H1 (cell line): ENCODE measurements at regions not wholly inside any gene's neighbourhood (a gene's known extent, or its start where the extent isn't known, plus 50 kb on each side); places are given as distances from the start of the nearest gene placed in this dataset.

ENCODE experiments used
- ATF2 ChIP-seq: IDR thresholded peaks from 2 replicates; pipeline ENCODE4 v1.6.1; 2012; ENCODE audit warnings: low read length, inconsistent platforms
- CEBPB ChIP-seq: IDR thresholded peaks from 2 replicates; pipeline ENCODE4 v1.6.1; 2012; ENCODE audit warnings: low read depth, low read length
- CTCF ChIP-seq, 3 experiments: IDR thresholded peaks; 1 replicate in 2 of 3; 2 replicates in 1 of 3; pipeline versions ENCODE4 v1.5.1 to v1.6.1; 2011; ENCODE audit warnings: low read length in 3 of 3, mild to moderate bottlenecking in 3 of 3, inconsistent platforms in 2 of 3, low read depth in 1 of 3, moderate library complexity in 1 of 3; ENCODE audit not compliant: insufficient read depth in 1 of 3; ENCODE audit errors: control extremely low read depth in 1 of 3
- EP300 ChIP-seq, 2 experiments: IDR thresholded peaks; 1 replicate in 1 of 2; 2 replicates in 1 of 2; pipeline ENCODE4 v1.6.1; 2011 to 2012; ENCODE audit warnings: low read depth in 2 of 2, low read length in 2 of 2, mild to moderate bottlenecking in 2 of 2, borderline replicate concordance in 1 of 2, inconsistent platforms in 1 of 2, moderate library complexity in 1 of 2
- NRF1 ChIP-seq: IDR thresholded peaks from 2 replicates; pipeline ENCODE4 v1.6.1; 2011; ENCODE audit warnings: mild to moderate bottlenecking, low read depth, low read length, improper control_type of control experiment
- POLR2A ChIP-seq, 2 experiments: IDR thresholded peaks; 1 replicate in 1 of 2; 2 replicates in 1 of 2; pipeline ENCODE4 v1.6.1; 2011; ENCODE audit warnings: low read depth in 2 of 2, low read length in 2 of 2, mild to moderate bottlenecking in 2 of 2; ENCODE audit errors: control extremely low read depth in 1 of 2
- POLR2AphosphoS5 ChIP-seq: IDR thresholded peaks from 2 replicates; pipeline ENCODE4 v1.6.1; 2011; ENCODE audit warnings: low read depth, low read length
- YY1 ChIP-seq: IDR thresholded peaks from 2 replicates; pipeline ENCODE4 v1.6.1; 2011; ENCODE audit warnings: low read depth, mild to moderate bottlenecking, low read length

GRCh38 chr1:114229368-114229767 lies 75.7 kb upstream of the SYT6 start:
- TF ChIP-seq CEBPB (no peak), POLR2A (IDR thresholded peaks at IDR 0.05; ENCODE audit: control extremely low read depth in 1 of 2, low read depth in 2 of 2, low read length in 2 of 2) (no peak), CTCF (IDR thresholded peaks at IDR 0.05; ENCODE audit: control extremely low read depth in 1 of 3, insufficient read depth in 1 of 3, low read depth in 1 of 3, low read length in 3 of 3) (no peak), ATF2 (no peak), EP300 (IDR thresholded peaks at IDR 0.05; ENCODE audit: borderline replicate concordance in 1 of 2, low read depth in 2 of 2, low read length in 2 of 2) (no peak), YY1 (no peak), POLR2AphosphoS5 (no peak), NRF1 (no peak)
